ENCODE measurements at regions not wholly inside any gene's neighbourhood (a gene's known extent, or its start where the extent isn't known, plus 50 kb on each side); places are given as distances from the start of the nearest gene placed in this dataset.

GRCh38 chr6:81562169-81562568 is 190.3 kb downstream of the TENT5A start:
- FAIRE-seq, result no peak

GRCh38 chr6:81561731-81562130 is 190.8 kb downstream of the TENT5A start:
- FAIRE-seq, result no peak
- no peak for DNase-seq (ENCODE audit: low read depth)

More at GRCh38 chr6:81562169-81562568, 190.3 kb downstream of the TENT5A start:
- TF ChIP-seq CTCF (IDR thresholded peaks at IDR 0.05; ENCODE audit: insufficient read depth, low read length, severe bottlenecking), result no peak
- peak; percentile 22 for DNase-seq (ENCODE audit: low read depth)
- Histone ChIP-seq H3K36me3 (ENCODE audit: control insufficient read depth, insufficient read depth, low read length) (no peaks in the 10 kb centered on the region), H3K4me3 (ENCODE audit: low read depth, low read length) (no peak overlapping the region), H3K27me3 (ENCODE audit: control insufficient read depth, insufficient read depth, low read length) (peaks cover 3% of the 10 kb centered on the region)

GRCh38 chr6:81561071-81561564 is 191.4 kb downstream of the TENT5A start:
- peak; percentile 15 for DNase-seq (ENCODE audit: low read depth)
- Histone ChIP-seq H3K4me3 (ENCODE audit: low read depth, low read length) (no peak overlapping the region), H3K36me3 (ENCODE audit: control insufficient read depth, insufficient read depth, low read length) (no peaks in the 10 kb centered on the region), H3K27me3 (ENCODE audit: control insufficient read depth, insufficient read depth, low read length) (peaks cover 3% of the 10 kb centered on the region)
- TF ChIP-seq CTCF (IDR thresholded peaks at IDR 0.05; ENCODE audit: insufficient read depth, low read length, severe bottlenecking), result no peak
- FAIRE-seq, result no peak

More at GRCh38 chr6:81561731-81562130, 190.8 kb downstream of the TENT5A start:
- Histone ChIP-seq H3K4me3 (ENCODE audit: low read depth, low read length) (no peak overlapping the region), H3K27me3 (ENCODE audit: control insufficient read depth, insufficient read depth, low read length) (peaks cover 3% of the 10 kb centered on the region), H3K36me3 (ENCODE audit: control insufficient read depth, insufficient read depth, low read length) (no peaks in the 10 kb centered on the region)
- no peak for TF ChIP-seq CTCF (IDR thresholded peaks at IDR 0.05; ENCODE audit: insufficient read depth, low read length, severe bottlenecking)

GRCh38 chr6:81557811-81558210 is 194.7 kb downstream of the TENT5A start:
- Histone ChIP-seq H3K4me3 (ENCODE audit: low read depth, low read length) (no peak overlapping the region), H3K36me3 (ENCODE audit: control insufficient read depth, insufficient read depth, low read length) (no peaks in the 10 kb centered on the region), H3K27me3 (ENCODE audit: control insufficient read depth, insufficient read depth, low read length) (peaks cover 3% of the 10 kb centered on the region)
- DNase-seq (ENCODE audit: low read depth) (no peak), FAIRE-seq (no peak)
- no peak for TF ChIP-seq CTCF (IDR thresholded peaks at IDR 0.05; ENCODE audit: insufficient read depth, low read length, severe bottlenecking)

- no peaks in the 10 kb centered on the region for H3K36me3 ChIP-seq (ENCODE audit: control insufficient read depth, insufficient read depth, low read length)
- TF ChIP-seq CTCF (IDR thresholded peaks at IDR 0.05; ENCODE audit: insufficient read depth, low read length, severe bottlenecking), result no peak
- H3K4me3 ChIP-seq (ENCODE audit: low read depth, low read length), result no peak overlapping the region
- DNase-seq (ENCODE audit: low read depth) (no peak), FAIRE-seq (no peak)
- peaks cover 3% of the 10 kb centered on the region for H3K27me3 ChIP-seq (ENCODE audit: control insufficient read depth, insufficient read depth, low read length)
These were observed 195.9 kb downstream of the TENT5A start for GRCh38 chr6:81556551-81556950.

GRCh38 chr6:81553216-81553615 is 199.3 kb downstream of the TENT5A start:
- Histone ChIP-seq H3K4me3 (ENCODE audit: low read depth, low read length) (no peak overlapping the region), H3K27me3 (ENCODE audit: control insufficient read depth, insufficient read depth, low read length) (no peaks in the 10 kb centered on the region), H3K36me3 (ENCODE audit: control insufficient read depth, insufficient read depth, low read length) (no peaks in the 10 kb centered on the region)
- DNase-seq (ENCODE audit: low read depth), result peak; percentile 24
- no peak for TF ChIP-seq CTCF (IDR thresholded peaks at IDR 0.05; ENCODE audit: insufficient read depth, low read length, severe bottlenecking)
- FAIRE-seq, result no peak
